B cell (primary cell): ENCODE measurements at regions not wholly inside any gene's neighbourhood (a gene's known extent, or its start where the extent isn't known, plus 50 kb on each side); places are given as distances from the start of the nearest gene placed in this dataset.

Experiments
- ATAC-seq: fragments of 200-7000 bp; cut with Tn5 transposase; one replicate; pipeline ENCODE4 v1.10.0; 2021; ENCODE audit warnings: low read depth, mild to moderate bottlenecking, moderate number of reproducible peaks, moderate library complexity
- CTCF ChIA-PET: fragments of 350-600 bp; sonication (Branson Sonifier 250); formaldehyde crosslinking; loops from one replicate; lab custom pipeline; 2021; ENCODE audit warnings: antibody characterized with exemption, inconsistent platforms; lab: Charles Lee
- POLR2A ChIA-PET: fragments of 350-600 bp; sonication (Branson Sonifier 250); formaldehyde crosslinking; loops from one replicate; lab custom pipeline; 2021; ENCODE audit warnings: antibody characterized with exemption; lab: Charles Lee
- DNase-seq: peaks from one replicate; pipeline ENCODE4 v3.0.0; 2013
- H2AFZ ChIP-seq: 2 replicates; pipeline ENCODE4 v1.6.1; 2012; ENCODE audit warnings: mild to moderate bottlenecking, low read depth, low read length; ENCODE audit not compliant: insufficient read depth, poor library complexity, severe bottlenecking
- H3K27ac ChIP-seq, 2 donors: 1 replicate in 1 of 2; 2 replicates in 1 of 2; pipeline ENCODE4 v1.5.1; 2012 to 2013; ENCODE audit warnings: low read length in 2 of 2, mild to moderate bottlenecking in 2 of 2, moderate library complexity in 1 of 2
- H3K27me3 ChIP-seq, 4 experiments: fragments of 200-600 bp in 1 of 4; sonication (generic) in 1 of 4; replicated peaks in 1 of 4; 1 replicate in 2 of 4; 2 replicates in 2 of 4; pipeline versions ENCODE4 v1.6.1 to v1.7.0; 2013 to 2016; ENCODE audit warnings: low read length in 3 of 4, mild to moderate bottlenecking in 2 of 4, mixed read lengths in 1 of 4, moderate library complexity in 1 of 4; ENCODE audit not compliant: insufficient read depth in 4 of 4, control insufficient read depth in 3 of 4; ENCODE audit errors: control extremely low read depth in 1 of 4
- H3K36me3 ChIP-seq, 2 experiments: replicated peaks in 1 of 2; 1 replicate in 1 of 2; 2 replicates in 1 of 2; pipeline versions ENCODE4 v1.6.1 to v1.7.1; 2013; ENCODE audit warnings: low read length in 1 of 2; ENCODE audit not compliant: insufficient read depth in 2 of 2, control insufficient read depth in 1 of 2; ENCODE audit errors: control extremely low read depth in 1 of 2, extremely low read depth in 1 of 2
- H3K4me1 ChIP-seq, 2 donors: fragments of 200-600 bp in 1 of 2; sonication (generic) in 1 of 2; 1 replicate in 1 of 2; 2 replicates in 1 of 2; pipeline versions ENCODE4 v1.5.1 to v1.6.1; 2013 to 2017; ENCODE audit warnings: low read length in 2 of 2; ENCODE audit not compliant: control insufficient read depth in 2 of 2, insufficient read depth in 2 of 2
- H3K4me2 ChIP-seq: replicated peaks from 2 replicates; pipeline ENCODE3; 2012; ENCODE audit warnings: mild to moderate bottlenecking, low read depth, low read length; ENCODE audit not compliant: poor library complexity, severe bottlenecking
- H3K4me3 ChIP-seq, 5 experiments: fragments of 200-600 bp in 1 of 5; sonication (generic) in 1 of 5; 1 replicate in 3 of 5; 2 replicates in 2 of 5; pipeline versions ENCODE4 v1.5.1 to v1.7.0; 2011 to 2016; ENCODE audit warnings: low read length in 4 of 5, mild to moderate bottlenecking in 4 of 5, low read depth in 2 of 5, control low read depth in 1 of 5, moderate library complexity in 1 of 5; ENCODE audit not compliant: insufficient read depth in 1 of 5; ENCODE audit errors: control extremely low read depth in 1 of 5, extremely low read depth in 1 of 5
- H3K79me2 ChIP-seq: fragments of 200-600 bp; sonication (generic); one replicate; pipeline ENCODE4 v1.6.0; 2016; ENCODE audit warnings: low read length; ENCODE audit not compliant: control insufficient read depth, insufficient read depth
- H3K9ac ChIP-seq: fragments of 200-600 bp; sonication (generic); 2 replicates; pipeline ENCODE4 v1.6.1; 2017; ENCODE audit warnings: mild to moderate bottlenecking, low read length, moderate library complexity
- H3K9me3 ChIP-seq, 3 donors: one replicate each; pipeline versions ENCODE4 v1.6.1 to v1.7.1; 2013; ENCODE audit warnings: low read length in 2 of 3; ENCODE audit not compliant: control insufficient read depth in 2 of 3, insufficient read depth in 1 of 3; ENCODE audit errors: control extremely low read depth in 1 of 3
- H4K20me1 ChIP-seq: 2 replicates; pipeline ENCODE4 v1.6.0; 2012; ENCODE audit warnings: mild to moderate bottlenecking, low read length; ENCODE audit not compliant: insufficient read depth, control insufficient read depth, poor library complexity, severe bottlenecking
- H3K27ac Mint-ChIP-seq: one replicate; pipeline ENCODE4 v1.8.0; 2021; ENCODE audit warnings: mixed read lengths
- H3K27me3 Mint-ChIP-seq: one replicate; pipeline ENCODE4 v1.8.0; 2021; ENCODE audit warnings: mixed read lengths
- H3K4me1 Mint-ChIP-seq: one replicate; pipeline ENCODE4 v1.8.0; 2021; ENCODE audit warnings: mixed read lengths
- H3K4me3 Mint-ChIP-seq: one replicate; pipeline ENCODE4 v1.8.0; 2021; ENCODE audit warnings: mixed read lengths
- H3K9me3 Mint-ChIP-seq: one replicate; pipeline ENCODE4 v1.8.0; 2022; ENCODE audit warnings: mixed read lengths; ENCODE audit not compliant: insufficient read depth
- CTCF ChIP-seq: fragments of 200-600 bp; IDR thresholded peaks from one replicate; pipeline ENCODE4 v1.8.0; 2022; ENCODE audit warnings: antibody characterized with exemption, mild to moderate bottlenecking
- EZH2 ChIP-seq: IDR thresholded peaks from 2 replicates; pipeline ENCODE4 v1.6.1; 2012; ENCODE audit warnings: borderline replicate concordance, low read depth, mild to moderate bottlenecking, moderate library complexity, low read length; ENCODE audit not compliant: insufficient read depth, poor library complexity, severe bottlenecking
- WGBS: methylation state at CpG from one replicate; pipeline ENCODE4 v1.1.5; 2013; ENCODE audit warnings: missing lambda C conversion rate; ENCODE audit not compliant: insufficient coverage; 5-methylcytosine and 5-hydroxymethylcytosine counted together
- intact Hi-C: fragments of 100-400 bp; cut with micrococcal nuclease; formaldehyde crosslinking; loops from one replicate; pipeline ENCODE4 v1.10.0; 2022

- DNase-seq (no peak), ATAC-seq (no peak)
- Histone ChIP-seq H4K20me1 (no peaks in the 10 kb centered on the region), H3K27me3 (no peaks in the 10 kb centered on the region), H3K4me2 (no peak overlapping the region), H3K4me1 (no peaks in the 10 kb centered on the region), H3K9ac (no peak overlapping the region), H3K9me3 (no peaks in the 10 kb centered on the region), H3K79me2 (no peaks in the 10 kb centered on the region), H3K36me3 (no peaks in the 10 kb centered on the region), H2AFZ (no peak overlapping the region), H3K27ac (no peak overlapping the region), H3K4me3 (no peak overlapping the region)
- Mint-ChIP-seq H3K27ac (no peak overlapping the region), H3K4me1 (no peaks in the 10 kb centered on the region), H3K4me3 (no peak overlapping the region), H3K9me3 (no peaks in the 10 kb centered on the region), H3K27me3 (no peaks in the 10 kb centered on the region)
- POLR2A ChIA-PET = no interaction called here
- WGBS = 93% methylated on average over 2 of the region's 2 CpGs
- CTCF ChIA-PET = interaction anchor here (1.1 kb wide), 1 partner anchor 11 kb away, joined by 3 read pairs; no protein-coding TSS in a partner anchor
- intact Hi-C loops = no loop called here
- TF ChIP-seq EZH2 = no peak
- TF ChIP-seq CTCF = no peak
These were observed 198.6 kb upstream of the CAMK1G start for GRCh38 chr1:209384710-209385550.

GRCh38 chr1:209386156-209386555 is 197.4 kb upstream of the CAMK1G start:
- Histone ChIP-seq H4K20me1 (no peaks in the 10 kb centered on the region), H3K4me2 (no peak overlapping the region), H3K9me3 (no peaks in the 10 kb centered on the region), H3K4me3 (no peak overlapping the region), H3K27me3 (no peaks in the 10 kb centered on the region), H3K36me3 (no peaks in the 10 kb centered on the region), H2AFZ (no peak overlapping the region), H3K9ac (no peak overlapping the region), H3K4me1 (no peaks in the 10 kb centered on the region), H3K27ac (no peak overlapping the region), H3K79me2 (no peaks in the 10 kb centered on the region)
- ChIA-PET POLR2A (no interaction called here), CTCF (no interaction called here)
- no CpG with 5 or more reads among the region's 2 CpGs for WGBS
- Mint-ChIP-seq H3K27ac (no peak overlapping the region), H3K4me1 (no peaks in the 10 kb centered on the region), H3K27me3 (no peaks in the 10 kb centered on the region), H3K4me3 (no peak overlapping the region), H3K9me3 (no peaks in the 10 kb centered on the region)
- intact Hi-C loops = no loop called here
- TF ChIP-seq CTCF (no peak), EZH2 (no peak)
- ATAC-seq (no peak), DNase-seq (no peak)
